Peyer's patch (tissue), 4 donors: ENCODE measurements at regions not wholly inside any gene's neighbourhood (a gene's known extent, or its start where the extent isn't known, plus 50 kb on each side); places are given as distances from the start of the nearest gene placed in this dataset.

Source experiments
- POLR2A ChIP-seq, 2 donors: fragments of 450-650 bp; IDR thresholded peaks; one replicate each; pipeline ENCODE4 v1.5.1; 2017; ENCODE audit warnings: antibody characterized with exemption in 2 of 2, mild to moderate bottlenecking in 2 of 2, moderate library complexity in 2 of 2
- TF ChIP-seq, protein P1 (sequence below), 6 experiments: fragments of 450-650 bp in 4 of 6; fragments of 200-600 bp in 2 of 6; sonication (generic) in 1 of 6; IDR thresholded peaks; one replicate each; pipeline ENCODE4 v1.5.1; 2017 to 2019; ENCODE audit warnings: antibody characterized with exemption in 6 of 6, mild to moderate bottlenecking in 3 of 6, moderate library complexity in 1 of 6

- TF ChIP-seq, protein P1, sequence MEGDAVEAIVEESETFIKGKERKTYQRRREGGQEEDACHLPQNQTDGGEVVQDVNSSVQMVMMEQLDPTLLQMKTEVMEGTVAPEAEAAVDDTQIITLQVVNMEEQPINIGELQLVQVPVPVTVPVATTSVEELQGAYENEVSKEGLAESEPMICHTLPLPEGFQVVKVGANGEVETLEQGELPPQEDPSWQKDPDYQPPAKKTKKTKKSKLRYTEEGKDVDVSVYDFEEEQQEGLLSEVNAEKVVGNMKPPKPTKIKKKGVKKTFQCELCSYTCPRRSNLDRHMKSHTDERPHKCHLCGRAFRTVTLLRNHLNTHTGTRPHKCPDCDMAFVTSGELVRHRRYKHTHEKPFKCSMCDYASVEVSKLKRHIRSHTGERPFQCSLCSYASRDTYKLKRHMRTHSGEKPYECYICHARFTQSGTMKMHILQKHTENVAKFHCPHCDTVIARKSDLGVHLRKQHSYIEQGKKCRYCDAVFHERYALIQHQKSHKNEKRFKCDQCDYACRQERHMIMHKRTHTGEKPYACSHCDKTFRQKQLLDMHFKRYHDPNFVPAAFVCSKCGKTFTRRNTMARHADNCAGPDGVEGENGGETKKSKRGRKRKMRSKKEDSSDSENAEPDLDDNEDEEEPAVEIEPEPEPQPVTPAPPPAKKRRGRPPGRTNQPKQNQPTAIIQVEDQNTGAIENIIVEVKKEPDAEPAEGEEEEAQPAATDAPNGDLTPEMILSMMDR (IDR thresholded peaks at IDR 0.05) = no peak
- TF ChIP-seq POLR2A (IDR thresholded peaks at IDR 0.05) = no peak
Measured at GRCh38 chr13:111462944-111463343, 142.5 kb downstream of the TEX29 start.
